C4-2B (cell line): ENCODE measurements at regions not wholly inside any gene's neighbourhood (a gene's known extent, or its start where the extent isn't known, plus 50 kb on each side); places are given as distances from the start of the nearest gene placed in this dataset.

Experiments
- H3K27ac ChIP-seq: fragments of 450-650 bp; 2 replicates; pipeline ENCODE4 v1.5.1; 2017
- ZFX ChIP-seq: fragments of 450-650 bp; IDR thresholded peaks from 2 replicates; pipeline ENCODE4 v1.6.1; 2017
- TF ChIP-seq, protein P1 (sequence below): fragments of 450-650 bp; conservative IDR thresholded peaks from 2 replicates; pipeline ENCODE4 v1.5.1; 2017; ENCODE audit warnings: mild to moderate bottlenecking

DNA sequence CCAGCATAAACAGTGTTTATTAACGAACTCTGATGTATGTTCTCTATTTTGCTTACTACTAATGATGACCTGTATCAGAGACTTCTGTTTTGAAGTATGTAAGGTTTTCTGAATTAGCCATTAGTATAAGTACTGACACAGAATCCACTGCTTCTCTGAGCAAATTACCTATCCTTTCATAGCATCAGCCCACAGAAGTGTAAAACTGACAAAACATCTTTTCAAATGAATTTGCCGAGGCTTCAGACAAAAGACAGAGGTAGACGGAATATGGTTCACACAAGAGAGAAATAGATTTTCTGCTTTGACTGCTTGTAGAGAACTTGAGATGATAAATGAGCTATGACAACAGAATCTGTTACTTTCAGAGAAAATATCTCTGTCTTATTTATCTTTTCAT is 1051.6 kb downstream of the AMY1C start:
- H3K27ac ChIP-seq = no peak overlapping the region
- no peak for TF ChIP-seq ZFX
- TF ChIP-seq, protein P1, sequence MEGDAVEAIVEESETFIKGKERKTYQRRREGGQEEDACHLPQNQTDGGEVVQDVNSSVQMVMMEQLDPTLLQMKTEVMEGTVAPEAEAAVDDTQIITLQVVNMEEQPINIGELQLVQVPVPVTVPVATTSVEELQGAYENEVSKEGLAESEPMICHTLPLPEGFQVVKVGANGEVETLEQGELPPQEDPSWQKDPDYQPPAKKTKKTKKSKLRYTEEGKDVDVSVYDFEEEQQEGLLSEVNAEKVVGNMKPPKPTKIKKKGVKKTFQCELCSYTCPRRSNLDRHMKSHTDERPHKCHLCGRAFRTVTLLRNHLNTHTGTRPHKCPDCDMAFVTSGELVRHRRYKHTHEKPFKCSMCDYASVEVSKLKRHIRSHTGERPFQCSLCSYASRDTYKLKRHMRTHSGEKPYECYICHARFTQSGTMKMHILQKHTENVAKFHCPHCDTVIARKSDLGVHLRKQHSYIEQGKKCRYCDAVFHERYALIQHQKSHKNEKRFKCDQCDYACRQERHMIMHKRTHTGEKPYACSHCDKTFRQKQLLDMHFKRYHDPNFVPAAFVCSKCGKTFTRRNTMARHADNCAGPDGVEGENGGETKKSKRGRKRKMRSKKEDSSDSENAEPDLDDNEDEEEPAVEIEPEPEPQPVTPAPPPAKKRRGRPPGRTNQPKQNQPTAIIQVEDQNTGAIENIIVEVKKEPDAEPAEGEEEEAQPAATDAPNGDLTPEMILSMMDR = no peak

GRCh38 chr1:104804147-104804546 is 1054.4 kb downstream of the AMY1C start:
- H3K27ac ChIP-seq = no peak overlapping the region
- no peak for TF ChIP-seq ZFX
- TF ChIP-seq, protein P1 = no peak

- TF ChIP-seq, protein P1 = no peak
- no peak for TF ChIP-seq ZFX
- H3K27ac ChIP-seq = no peak overlapping the region
These were observed 1057.9 kb downstream of the AMY1C start for GRCh38 chr1:104807590-104807989.

DNA sequence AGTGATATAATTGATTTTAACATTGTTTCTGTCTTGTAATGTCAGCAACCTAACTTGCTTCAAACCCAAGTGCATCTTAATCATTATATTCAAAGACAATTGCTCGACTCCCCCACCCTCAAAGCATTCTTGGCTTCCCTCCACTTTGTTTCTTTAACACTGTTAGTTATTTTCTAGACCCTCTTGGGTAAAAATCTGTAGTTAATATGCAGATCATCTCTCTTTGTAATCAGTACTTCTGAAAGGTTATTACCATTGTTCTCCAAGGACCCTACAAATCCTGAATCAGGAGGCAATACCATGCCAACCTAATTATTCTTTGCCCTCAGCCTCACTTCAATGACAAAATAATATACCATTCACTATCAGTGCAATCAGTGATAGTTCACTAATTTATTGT is 1075.7 kb downstream of the AMY1C start:
- H3K27ac ChIP-seq = no peak overlapping the region
- TF ChIP-seq, protein P1 = no peak
- TF ChIP-seq ZFX = no peak

GRCh38 chr1:104830534-104830933 is 1080.8 kb downstream of the AMY1C start:
- TF ChIP-seq, protein P1 = no peak
- no peak for TF ChIP-seq ZFX

GRCh38 chr1:104852151-104852550 is 1102.5 kb downstream of the AMY1C start:
- TF ChIP-seq, protein P1 = no peak
- TF ChIP-seq ZFX = no peak
- H3K27ac ChIP-seq = no peak overlapping the region

More at GRCh38 chr1:104830534-104830933, 1080.8 kb downstream of the AMY1C start:
- no peak overlapping the region for H3K27ac ChIP-seq

DNA sequence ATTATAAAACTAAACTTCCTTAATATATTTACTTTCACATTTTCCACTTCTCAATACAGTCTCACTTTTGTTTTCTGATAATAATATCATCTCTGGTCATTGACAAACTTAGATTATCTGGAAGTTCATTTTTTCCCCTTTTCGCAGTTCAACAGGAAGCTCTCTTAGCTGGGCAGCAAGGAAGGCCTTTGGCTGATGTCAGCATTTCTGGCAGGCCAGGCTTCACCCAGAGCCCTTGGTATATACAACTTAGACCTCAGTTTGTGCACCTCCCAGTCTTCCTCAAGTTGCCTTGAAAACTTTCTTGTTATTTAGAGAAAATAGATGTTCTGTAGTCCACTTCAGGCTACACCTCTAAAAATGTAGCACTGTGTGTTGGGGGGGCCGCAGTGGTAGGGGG is 1103.6 kb downstream of the AMY1C start:
- no peak overlapping the region for H3K27ac ChIP-seq
- TF ChIP-seq, protein P1 = no peak
- TF ChIP-seq ZFX = no peak
